Epithelial cell of proximal tubule (primary cell): ENCODE measurements at regions not wholly inside any gene's neighbourhood (a gene's known extent, or its start where the extent isn't known, plus 50 kb on each side); places are given as distances from the start of the nearest gene placed in this dataset.

ENCODE experiments used
- DNase-seq: peaks from one replicate; pipeline ENCODE4 v3.0.0-alpha.2; 2011; ENCODE audit warnings: low read depth
- H3K4me3 ChIP-seq: 2 replicates; pipeline ENCODE4 v1.5.1; 2011; ENCODE audit warnings: low read depth, mild to moderate bottlenecking, low read length
- CTCF ChIP-seq: conservative IDR thresholded peaks from 2 replicates; pipeline ENCODE4 v1.5.1; 2012; ENCODE audit warnings: low read depth, mild to moderate bottlenecking, low read length

- DNase-seq, result no peak
- TF ChIP-seq CTCF, result no peak
- H3K4me3 ChIP-seq, result no peak overlapping the region
Observed at GRCh38 chrX:122501652-122502051, 682.4 kb upstream of the GRIA3 start.

- no peak for DNase-seq
- H3K4me3 ChIP-seq, result no peak overlapping the region
- TF ChIP-seq CTCF, result no peak
Observed at GRCh38 chrX:122504026-122504425, 680.1 kb upstream of the GRIA3 start.

- TF ChIP-seq CTCF, result no peak
- H3K4me3 ChIP-seq, result no peak overlapping the region
- no peak for DNase-seq
Observed at GRCh38 chrX:122512561-122513072, 671.5 kb upstream of the GRIA3 start.

GRCh38 chrX:122517786-122518185 lies 666.3 kb upstream of the GRIA3 start:
- H3K4me3 ChIP-seq, result no peak overlapping the region
- TF ChIP-seq CTCF, result no peak
- no peak for DNase-seq

GRCh38 chrX:122545778-122546177 lies 638.3 kb upstream of the GRIA3 start:
- H3K4me3 ChIP-seq, result no peak overlapping the region
- TF ChIP-seq CTCF, result no peak
- DNase-seq, result no peak

- no peak for TF ChIP-seq CTCF
- no peak overlapping the region for H3K4me3 ChIP-seq
- DNase-seq, result no peak
Observed at GRCh38 chrX:122546269-122546668, 637.8 kb upstream of the GRIA3 start.

- no peak for TF ChIP-seq CTCF
- no peak overlapping the region for H3K4me3 ChIP-seq
- DNase-seq, result no peak
Observed at GRCh38 chrX:122552286-122552800, 631.7 kb upstream of the GRIA3 start.
